ENCODE measurements at regions not wholly inside any gene's neighbourhood (a gene's known extent, or its start where the extent isn't known, plus 50 kb on each side); places are given as distances from the start of the nearest gene placed in this dataset.
"Not testable (repeated sequence)": the region's sequence is repeated elsewhere in the genome, so short reads cannot be mapped to it uniquely, and the experiment has no call there.

DNA sequence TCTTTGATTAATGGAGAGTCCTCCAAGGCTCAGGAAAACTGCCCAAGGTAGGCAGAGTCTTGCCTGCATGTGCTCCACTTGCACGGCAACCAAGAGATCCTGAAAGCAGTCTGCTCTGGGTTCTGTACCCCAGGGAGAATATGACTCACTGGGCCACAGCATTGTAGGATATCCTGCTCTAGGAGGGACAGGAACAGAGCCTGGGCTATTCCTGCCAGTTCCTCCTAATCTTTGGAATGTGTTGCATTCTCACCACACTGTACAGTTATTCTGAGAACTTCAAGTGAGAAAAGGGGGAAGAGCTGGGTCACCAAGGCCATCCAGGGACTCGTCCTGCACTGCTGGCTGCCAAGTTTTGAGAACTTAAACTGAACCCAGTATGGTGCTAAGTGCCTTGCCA lies 278.5 kb downstream of the MATN1 start:
- DNase-seq (ENCODE audit: extremely low read depth, low read depth), result no peak

DNA sequence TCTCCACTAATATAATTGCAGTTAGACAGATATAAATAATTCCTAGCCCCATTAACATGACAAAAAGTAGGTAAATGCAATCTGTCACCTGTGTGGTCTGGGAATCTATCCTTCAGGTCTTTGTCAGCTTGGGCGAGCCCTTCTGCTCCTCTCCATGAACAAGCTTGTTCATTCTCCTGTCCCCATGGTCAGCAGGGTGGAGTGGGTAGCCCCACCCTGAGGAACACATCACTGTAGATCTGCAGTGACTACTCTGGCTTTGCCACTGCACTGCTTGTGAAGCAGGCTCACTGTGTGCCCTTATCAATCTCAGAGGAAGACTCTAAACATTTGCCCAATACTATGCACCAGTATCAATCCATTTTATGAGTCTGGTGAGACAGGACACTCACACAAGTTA lies 279.0 kb downstream of the MATN1 start:
- no peak for DNase-seq (ENCODE audit: extremely low read depth, low read depth)

DNA sequence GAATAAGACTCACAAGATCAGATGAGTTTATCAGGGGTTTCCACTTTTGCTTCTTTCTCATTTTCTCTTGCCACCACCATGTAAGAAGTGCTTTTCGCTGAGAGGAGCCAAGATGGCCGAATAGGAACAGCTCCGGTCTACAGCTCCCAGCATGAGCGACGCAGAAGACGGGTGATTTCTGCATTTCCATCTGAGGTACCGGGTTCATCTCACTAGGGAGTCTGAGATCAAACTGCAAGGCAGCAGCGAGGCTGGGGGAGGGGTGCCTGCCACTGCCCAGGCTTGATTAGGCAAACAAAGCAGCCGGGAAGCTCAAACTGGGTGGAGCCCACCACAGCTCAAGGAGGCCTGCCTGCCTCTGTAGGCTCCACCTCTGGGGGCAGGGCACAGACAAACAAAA lies 285.1 kb downstream of the MATN1 start:
- DNase-seq (ENCODE audit: extremely low read depth, low read depth), result not testable (repeated sequence)

DNA sequence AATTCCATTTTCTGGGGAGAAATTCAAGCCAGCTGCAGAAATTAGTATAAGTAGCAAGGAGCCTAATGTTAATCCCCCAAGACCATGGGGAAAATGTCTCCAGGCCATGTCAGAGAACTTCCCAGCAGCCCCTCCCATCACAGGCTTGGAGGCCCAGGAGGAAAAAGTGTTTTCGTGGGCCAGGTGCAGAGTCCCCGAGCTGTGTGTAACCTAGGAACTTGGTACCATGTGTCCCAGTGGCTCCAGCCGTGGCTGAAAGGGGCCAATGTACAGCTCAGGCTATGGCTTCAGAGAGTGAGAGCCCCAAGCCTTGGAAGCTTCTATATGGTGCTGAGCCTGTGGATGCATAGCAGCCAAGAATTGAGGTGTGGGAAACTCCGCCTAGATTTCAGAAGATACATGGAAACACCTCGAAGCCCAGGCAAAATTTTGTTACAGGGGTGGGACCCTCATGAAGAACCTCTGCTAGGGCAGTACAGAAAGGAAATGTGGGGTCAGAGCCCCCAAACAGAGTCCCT lies 286.3 kb downstream of the MATN1 start:
- no peak for DNase-seq (ENCODE audit: extremely low read depth, low read depth)

DNA sequence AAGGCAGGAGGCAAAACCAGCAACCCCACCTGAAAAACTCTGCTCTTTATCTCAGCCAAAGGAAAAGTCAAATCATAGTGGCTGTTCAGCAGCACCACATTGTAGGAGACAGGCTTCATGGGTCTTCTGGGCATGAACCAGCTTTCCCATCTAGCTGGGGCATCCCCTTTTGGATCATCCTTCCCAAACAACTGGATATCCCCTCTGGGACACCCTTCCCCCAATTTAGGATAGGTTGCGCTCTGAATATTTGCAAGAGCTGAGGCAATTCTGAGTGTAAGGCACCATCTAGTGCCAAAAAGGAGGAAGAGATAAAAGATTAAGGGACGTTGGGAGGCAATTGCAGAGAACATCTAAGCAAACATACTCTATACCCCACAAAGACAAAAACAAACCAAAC lies 295.8 kb downstream of the MATN1 start:
- no peak for DNase-seq (ENCODE audit: extremely low read depth, low read depth)

DNA sequence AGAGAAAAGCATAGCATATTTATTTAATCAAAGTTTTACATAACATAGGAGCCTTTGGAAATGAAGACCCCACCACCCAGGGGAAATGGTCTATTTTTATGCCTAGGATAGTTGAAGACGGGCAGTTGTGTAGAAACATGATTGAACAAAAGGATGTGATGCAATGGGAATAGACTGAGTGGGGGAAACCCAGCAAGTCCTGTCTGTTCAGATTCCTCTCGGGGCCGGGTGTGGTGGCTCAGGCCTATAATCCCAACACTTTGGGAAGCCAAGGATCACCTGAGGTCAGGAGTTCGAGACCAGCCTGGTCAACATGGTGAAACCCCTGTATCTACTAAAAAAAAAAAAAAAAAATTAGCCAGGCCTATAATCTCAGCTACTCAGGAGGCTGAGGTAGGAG lies 298.3 kb downstream of the MATN1 start:
- DNase-seq (ENCODE audit: extremely low read depth, low read depth), result no peak

DNA sequence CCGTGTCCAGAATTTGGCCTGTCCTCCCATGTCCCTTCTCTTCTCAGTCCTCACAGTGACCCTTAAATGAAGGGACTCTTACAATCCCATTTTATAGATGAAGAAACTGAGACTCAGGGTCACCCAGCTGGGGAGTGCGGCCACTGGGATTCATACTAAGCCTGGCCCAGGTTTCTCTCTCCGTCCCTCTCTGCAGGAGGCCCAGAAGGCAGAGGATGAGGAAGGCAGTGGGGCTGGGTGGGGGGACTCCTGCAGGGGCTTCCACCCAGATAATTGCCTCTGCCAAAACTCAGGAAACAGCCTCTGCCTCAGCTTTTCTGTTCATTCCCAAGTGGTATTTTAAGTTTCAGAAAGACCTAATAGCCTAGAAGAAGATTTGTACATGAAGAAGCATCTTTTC lies 299.8 kb downstream of the MATN1 start:
- DNase-seq (ENCODE audit: extremely low read depth, low read depth), result no peak

DNA sequence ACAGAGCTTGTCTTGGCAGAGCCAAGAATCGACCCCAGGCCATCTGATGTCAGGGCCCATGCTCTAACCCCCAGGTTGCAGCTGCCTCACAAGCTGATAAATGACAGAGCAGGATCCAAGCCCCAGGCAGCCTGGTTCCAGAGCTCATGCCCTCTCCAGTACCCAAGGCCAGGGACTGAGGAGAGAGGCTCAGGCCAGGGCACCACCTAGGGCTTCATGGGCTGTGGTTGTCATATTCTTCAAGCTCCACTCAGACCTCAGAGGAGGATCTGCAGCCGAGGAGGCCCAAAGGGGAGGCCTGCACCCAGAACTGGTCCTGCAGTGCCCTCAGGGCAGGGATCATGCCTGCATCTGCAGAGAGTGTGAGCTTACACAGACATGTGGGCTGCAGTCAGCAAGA lies 301.1 kb downstream of the MATN1 start:
- DNase-seq (ENCODE audit: extremely low read depth, low read depth), result no peak

DNA sequence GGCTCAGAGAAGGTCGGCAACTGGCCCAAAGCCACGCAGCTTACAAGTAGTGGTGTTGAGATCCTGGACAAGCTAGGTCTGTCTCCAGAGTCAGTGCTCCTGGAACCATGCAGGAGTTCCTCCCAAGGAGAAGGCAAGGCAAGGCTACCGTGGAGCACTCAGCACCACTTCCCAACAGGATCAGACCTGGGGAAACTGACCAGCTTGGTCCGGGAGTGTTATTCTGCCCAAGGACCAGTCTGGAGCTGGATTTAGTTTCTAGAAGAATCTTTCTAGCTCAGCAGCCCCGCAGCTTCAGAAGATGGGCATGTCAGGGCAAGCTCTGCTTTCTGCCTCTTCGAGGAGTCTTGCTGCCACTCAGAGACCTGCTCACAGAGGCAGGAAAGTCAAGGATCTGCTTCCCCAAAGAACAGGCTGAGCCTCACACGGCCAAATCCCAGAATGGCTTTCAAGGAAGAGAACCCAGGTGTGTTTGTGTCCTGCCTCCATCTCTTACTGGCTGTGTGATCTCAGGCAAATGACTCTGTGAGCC lies 302.8 kb downstream of the MATN1 start:
- no peak for DNase-seq (ENCODE audit: extremely low read depth, low read depth)

DNA sequence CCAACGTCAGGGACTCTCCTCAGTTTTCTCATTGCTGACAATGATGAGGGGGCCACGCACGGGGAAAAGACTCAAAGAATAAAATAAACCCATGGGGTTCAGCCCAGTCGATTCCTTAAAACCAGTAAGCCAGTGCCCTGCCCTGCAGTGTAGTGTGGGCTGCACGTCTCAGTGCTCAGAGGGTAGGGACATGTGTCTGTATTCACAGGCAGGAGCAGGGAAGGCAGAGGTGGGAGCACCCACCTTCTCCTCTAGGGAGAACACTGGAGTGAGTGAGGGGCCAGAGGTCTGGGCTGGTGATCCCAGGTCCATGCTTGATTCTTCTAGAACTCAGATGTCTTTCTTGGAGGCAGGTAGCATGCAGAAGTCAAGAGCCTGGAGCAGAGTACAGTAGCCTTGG lies 303.6 kb downstream of the MATN1 start:
- DNase-seq (ENCODE audit: extremely low read depth, low read depth), result no peak

DNA sequence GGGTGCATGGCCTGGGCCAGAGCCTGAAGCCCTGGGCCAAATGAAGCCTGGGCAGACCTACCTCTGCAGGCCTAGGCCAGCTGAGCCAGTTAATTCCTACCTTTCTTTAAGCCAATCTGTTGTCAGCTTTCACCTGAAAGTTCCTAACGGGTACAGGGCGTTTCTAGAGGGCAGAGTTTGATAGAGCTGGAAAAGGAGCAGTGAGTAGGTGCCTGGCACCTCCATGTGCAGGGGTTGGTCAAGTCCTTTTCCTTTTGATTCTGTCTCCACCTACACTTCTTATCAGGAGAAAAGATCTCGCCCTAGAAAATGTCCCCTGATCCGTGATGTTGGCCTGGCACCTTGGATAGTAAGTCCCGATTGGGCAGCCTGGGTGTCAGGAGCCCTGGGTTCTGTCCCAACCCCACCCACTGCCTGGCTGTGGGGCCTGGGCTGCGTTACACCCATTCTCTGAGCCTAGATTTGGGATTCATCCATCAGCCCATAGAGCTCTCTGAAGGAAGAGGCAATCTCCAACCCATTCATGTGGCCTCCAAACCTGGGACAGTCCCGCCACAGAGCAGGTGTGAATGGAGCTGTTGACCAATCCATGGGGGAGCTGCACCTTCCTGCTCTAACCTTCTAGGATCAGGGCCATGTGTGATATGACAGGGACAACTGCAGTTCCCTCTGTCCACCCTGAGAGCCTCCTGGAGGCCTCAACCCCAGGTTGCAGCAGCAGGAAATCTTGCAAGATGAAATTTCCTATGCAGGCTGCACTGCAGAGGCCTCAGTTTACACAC lies 304.3 kb downstream of the MATN1 start:
- DNase-seq (ENCODE audit: extremely low read depth, low read depth), result no peak

DNA sequence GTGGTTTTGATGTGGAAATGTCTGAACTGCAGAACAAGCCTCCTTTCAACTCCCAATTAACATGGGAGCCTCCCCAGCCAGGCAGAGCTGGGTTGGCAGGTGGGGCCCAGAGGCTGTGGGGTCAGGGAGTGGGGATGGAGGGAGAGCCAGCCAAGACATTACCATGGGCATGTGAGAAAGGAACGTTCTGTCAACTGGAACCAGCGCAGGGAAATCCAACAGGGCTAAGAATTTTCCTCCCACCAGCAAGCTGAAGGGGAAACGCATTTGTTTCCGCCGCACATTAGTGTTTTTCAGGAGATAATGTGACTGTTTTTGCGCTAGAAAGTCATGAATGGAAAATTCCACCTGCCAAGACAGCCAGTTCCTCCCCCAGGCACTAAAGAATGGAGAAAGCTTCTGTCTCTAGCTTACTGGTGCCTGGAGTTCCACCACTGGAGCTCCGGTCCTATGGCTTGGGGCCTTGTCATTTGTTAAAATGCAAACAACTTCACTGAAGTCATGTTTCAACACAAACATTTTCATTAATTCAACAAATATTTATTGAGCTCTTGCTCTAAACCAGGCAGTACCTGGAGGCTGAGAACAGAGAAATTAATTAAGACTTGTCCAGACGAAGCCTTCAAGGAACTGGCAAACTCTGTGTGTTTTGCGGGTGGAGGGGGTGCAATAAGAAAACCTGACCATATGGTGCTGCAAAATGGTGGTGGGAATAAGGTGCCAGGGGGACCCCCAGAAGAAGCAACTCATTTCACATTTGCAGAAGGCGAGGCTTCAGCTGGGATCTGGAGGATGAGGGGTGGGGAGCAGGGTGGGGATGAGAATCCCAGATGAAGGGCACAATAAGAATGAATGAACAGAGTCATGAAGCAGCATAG lies 305.1 kb downstream of the MATN1 start:
- DNase-seq (ENCODE audit: extremely low read depth, low read depth), result no peak

DNA sequence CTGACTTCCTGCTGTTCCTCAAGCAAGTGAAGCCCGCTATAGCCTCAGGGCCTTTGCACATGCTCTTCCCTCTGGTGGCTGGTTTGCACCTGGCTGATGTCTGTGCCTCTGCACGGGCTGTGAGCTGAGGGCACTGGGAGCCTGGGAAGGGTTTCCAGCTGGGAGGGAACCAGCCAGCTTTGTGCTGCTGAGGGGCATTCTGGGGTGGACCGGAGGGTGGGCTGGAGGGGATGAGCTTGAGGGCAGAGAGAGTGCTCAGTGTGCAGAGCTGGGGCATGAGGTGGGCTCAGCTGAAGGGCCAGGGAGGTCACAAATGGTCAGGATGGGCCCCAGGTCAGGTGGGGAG lies 305.7 kb downstream of the MATN1 start:
- no peak for DNase-seq (ENCODE audit: extremely low read depth, low read depth)

DNA sequence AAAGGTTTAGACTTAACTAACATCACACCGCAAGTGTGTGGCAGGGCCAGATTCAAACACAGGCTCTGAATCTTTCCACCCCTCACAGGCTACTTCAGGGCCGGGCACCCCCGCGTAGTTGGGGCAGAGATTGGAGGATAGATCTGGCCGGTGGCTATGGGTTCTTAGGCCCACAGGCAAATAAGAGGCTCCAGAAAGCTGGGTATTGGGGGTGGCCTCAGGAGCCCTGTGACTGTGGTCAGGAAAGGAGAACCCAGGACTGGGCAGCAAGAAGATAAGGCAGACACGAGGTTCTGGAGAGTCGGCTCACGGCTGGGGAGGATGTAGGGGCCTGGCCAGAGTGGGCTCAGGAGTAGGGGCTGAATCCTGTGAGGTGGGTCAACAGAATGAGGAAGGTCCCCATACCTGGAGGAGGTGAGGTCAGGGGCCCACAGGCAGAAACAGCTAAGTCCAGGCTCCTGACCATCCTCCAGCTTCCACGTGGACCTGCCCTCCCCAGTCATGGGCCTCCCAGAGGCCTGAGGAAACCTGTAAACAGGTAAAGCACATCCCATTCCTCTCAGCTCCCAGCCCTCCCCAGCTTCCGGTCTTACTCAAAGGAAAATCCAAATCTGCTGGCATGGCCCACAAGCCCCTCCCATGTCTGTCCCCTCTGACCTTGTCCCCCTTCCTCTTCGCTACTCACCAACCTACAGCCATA lies 306.2 kb downstream of the MATN1 start:
- no peak for DNase-seq (ENCODE audit: extremely low read depth, low read depth)

DNA sequence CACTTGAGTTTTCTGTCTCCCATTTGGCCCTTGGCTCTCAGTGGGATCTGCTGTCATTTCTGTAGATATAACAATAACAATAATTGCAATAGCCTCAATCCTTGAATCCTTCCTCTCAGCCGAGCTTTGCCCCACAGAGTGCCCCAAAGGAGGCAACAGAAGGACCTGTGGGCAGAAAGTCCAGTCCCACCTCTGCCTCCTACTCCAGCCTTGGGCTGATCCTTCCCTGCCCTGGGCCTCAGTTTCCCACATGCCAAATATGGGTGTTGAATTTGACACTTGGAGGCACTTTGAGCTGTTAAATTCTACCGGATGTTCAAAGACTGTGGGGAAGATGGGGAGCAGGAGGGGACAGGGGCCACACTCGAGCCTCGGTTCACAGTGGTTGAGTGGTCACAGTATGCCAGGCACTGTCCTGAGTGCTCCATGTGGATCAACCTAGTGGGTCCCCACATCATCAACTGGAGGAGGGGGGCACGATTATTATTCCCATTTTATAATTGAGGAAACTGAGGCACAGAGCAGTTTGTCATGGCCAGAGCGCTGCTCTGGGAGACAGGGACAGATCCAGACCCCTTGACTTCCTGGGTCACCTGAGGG lies 307.1 kb downstream of the MATN1 start:
- DNase-seq (ENCODE audit: extremely low read depth, low read depth), result no peak

DNA sequence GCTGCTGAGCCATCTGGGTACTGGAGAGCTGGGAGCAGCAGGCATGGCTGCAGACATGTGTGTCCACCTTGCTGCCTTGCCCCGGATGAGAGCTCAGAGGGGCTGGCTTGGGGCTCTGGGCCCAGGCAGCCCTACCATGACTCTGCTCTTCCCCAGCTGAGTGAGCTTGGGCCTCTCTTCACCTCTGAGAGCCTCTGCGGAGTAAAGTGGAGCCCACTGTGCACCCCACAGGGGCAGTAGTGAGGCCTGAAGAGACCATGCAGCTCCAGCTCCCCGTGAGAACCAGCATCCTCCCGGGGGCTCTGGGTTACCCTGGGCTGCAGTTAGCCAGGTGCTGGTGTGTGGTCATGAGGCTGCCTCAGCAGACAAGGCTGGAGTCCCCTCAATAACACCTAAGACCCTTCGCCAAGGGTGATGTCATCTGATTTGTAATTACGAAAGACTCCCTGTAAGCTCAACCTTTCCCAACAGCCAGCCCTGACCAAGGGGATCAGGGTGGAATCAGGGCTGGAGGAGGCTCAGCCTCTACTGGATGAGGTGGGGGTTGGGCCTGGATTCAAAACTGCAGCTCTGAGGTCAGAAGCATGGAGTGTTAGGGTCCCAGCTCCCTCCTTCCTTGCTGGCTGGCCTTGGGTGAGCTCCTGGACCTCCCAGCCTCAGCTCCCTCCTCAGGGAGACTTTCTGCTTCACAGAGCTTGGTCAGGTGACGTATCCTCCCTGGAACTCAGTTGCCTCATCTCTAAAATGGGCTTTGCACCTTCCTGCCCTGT lies 308.0 kb downstream of the MATN1 start:
- no peak for DNase-seq (ENCODE audit: extremely low read depth, low read depth)

DNA sequence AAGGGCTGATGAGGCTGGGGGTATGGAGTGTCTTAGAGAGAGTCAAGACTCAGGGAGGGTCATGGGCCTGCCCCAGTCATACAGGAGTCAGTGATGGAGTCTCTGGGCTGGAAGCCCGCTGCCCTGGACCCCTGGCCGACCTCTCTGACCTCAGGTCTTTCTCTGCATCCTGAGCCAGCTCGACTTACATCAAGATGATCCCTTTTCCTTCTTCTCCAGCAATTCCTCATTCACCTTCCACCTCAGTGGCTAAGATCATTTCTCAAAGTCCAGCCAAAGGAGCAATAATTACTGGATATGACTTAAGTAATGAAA lies 308.6 kb downstream of the MATN1 start:
- DNase-seq (ENCODE audit: extremely low read depth, low read depth), result no peak

DNA sequence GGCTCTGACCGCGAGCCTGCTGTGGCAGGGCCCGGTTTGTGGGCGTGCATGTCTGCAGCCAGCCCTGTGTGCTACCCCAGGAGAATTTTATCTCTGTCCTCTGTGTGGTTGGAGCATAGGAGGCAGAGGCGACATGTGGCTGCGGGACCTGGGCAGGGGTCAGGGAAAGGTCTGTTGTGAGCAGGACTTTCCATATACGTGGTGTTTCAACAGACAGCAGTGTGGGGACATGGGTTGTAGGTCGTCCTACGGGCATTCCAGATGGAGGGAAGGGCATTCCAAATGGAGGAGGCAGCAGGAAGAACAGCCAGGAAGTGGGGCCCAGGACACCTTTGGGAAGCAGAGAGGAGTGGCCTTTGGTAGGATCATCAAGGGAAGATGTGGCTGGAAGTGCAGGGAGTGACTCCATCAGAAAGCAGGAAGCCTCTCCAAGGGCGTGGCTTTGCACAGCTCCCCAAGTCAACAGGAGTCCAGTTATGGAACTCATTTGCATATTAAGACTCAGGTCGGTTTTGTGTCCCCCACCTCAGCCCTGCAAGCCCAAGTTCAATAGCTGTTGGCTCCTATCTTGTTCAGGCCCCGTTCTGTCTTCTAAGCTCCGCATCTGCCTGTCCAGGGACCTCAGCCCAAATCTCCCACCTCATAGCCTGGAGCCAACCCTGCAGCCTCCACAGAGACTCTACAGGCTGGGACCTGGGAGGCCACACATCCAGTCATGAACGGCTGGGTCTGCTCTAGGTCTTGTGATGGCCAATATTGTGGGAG lies 309.1 kb downstream of the MATN1 start:
- no peak for DNase-seq (ENCODE audit: extremely low read depth, low read depth)

DNA sequence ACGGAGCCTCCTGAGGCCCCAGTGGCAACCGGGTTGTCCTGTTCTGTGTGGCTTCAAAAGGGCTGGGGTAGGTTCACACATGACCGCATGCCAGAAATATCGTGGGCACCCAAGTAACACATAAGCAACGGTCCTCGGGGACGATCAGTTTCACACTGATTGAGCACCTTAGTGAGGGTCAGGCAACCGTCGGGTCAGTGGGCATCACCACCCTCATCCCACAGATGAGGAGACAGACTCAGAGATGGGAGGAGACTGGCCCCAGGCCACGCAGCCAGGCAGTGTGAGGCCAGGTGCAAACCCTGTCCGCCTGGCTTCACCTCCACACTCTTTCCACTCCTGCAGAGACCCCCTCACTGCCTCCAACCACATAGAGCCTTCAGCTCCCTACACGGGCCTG lies 309.8 kb downstream of the MATN1 start:
- no peak for DNase-seq (ENCODE audit: extremely low read depth, low read depth)

DNA sequence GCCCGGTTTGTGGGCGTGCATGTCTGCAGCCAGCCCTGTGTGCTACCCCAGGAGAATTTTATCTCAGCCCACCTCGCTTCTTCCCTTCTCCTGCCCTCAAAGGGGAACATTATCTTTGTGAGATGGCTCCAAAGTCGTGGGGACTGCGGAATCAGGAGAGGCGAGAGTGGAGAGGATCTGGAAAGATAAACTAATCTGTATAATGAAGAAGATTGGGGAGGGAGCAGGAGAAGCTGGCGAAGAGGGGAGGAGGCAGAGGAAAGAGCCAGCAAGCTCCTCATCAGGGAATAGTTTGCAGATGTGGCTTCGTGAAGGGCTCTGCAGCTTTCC lies 310.3 kb downstream of the MATN1 start:
- no peak for DNase-seq (ENCODE audit: extremely low read depth, low read depth)

All from NCI-H460 (cell line).